Inferior parietal cortex (tissue), 1 donor: ENCODE measurements at regions not wholly inside any gene's neighbourhood (a gene's known extent, or its start where the extent isn't known, plus 50 kb on each side); places are given as distances from the start of the nearest gene placed in this dataset.
"Not testable (repeated sequence)": the region's sequence is repeated elsewhere in the genome, so short reads cannot be mapped to it uniquely, and the experiment has no call there.

Experiments
- DNase-seq: peaks from one replicate; pipeline ENCODE4 v3.0.0-alpha.2; 2016; ENCODE audit errors: extremely low spot score

DNA sequence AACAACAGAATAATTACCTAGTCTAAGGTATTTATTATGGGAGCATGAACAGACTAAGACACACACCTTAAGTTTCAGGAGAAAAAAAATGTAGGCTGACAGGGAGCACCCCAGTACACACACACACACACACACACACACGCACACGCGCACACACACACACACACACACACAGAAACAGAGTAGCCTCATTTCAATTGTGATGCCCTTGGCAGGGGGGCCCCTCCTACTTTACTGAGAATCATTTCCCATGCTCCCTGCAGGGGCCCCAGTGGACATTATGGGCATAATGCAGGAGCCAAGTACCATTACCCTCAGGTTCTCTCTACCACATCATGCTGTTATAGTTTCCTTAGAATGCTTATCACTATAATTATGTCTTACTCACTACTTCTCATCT, 104.9 kb downstream of the CDC7 start:
- no peak for DNase-seq

DNA sequence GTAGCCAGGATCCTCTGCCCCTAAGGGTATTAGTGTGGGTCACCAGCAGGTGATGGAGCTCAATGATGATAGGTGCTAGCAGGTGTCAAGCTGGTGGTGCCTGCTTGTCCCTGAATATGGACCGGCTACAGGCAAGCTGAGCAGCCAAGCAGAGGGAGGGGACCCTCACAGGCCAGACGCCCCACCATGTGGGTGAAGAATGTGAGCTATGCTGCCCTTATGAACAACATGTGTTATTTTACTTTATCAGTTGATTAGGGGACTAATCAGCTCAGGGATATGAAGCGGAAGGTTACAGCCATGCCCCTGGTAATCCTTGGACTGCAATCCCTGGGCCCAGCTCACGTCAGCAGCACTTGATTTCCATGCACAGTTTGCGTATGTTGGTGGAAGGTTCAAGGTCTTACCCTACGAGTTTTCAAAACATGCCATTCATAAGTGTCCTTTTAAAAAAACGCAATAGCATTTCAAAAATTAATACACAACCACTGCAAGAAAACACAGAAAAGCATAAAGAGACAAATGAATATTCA, 106.0 kb downstream of the CDC7 start:
- DNase-seq, result no peak

DNA sequence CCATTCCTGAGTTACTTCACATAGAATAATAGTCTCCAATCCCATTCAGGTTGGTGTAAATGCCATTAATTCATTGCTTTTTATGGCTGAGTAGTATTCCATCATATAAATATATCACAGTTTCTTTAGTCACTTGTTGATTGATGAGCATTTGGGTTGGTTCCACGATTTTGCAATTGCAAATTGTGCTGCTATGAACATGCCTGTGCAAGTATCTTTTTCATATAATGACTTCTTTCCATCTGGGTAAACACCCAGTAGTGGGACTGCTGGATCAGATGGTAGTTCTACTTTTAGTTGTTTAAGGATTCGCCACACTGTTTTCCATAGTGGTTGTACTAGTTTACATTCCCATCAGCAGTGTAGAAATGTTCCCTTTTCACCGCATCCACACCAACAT, 107.0 kb downstream of the CDC7 start:
- DNase-seq, result not testable (repeated sequence)

DNA sequence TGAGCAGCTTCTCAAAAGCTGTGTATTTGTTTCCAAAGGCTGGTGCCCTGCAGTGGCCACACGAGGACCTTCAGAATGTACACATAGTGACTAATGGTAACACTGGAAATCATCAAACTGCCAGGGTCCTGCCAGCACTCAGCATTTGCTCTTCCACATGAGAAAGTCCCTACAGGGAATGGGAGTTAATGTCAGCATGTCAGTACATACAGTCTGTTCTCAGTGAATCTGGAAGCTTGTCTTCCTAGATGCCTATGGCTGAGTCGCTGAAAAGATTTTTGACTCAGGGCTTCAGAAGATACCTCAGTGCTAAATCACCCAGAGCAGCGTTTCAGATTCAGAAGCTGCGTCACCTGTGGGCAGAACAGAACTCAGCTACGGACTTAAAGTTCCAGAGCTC, 108.2 kb downstream of the CDC7 start:
- DNase-seq, result no peak

DNA sequence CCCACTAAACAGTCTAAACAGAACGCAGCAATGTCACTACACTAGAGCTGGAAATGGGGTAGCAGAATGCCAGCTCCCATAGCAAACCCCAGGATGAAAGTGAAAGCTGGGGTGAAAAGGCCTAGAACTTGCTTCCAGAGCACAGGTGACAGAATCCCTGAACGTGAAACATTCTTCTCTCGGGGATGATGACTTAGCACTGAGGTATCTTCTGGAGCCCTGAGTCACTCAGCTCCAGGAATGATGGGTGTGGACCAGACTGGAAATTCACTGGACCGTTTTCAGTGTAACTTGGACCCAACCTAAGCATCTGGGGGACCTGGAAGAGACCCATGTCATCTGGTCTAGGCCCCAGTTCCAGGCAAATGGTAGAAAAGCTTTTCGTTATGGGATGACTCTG, 108.9 kb downstream of the CDC7 start:
- DNase-seq, result no peak

DNA sequence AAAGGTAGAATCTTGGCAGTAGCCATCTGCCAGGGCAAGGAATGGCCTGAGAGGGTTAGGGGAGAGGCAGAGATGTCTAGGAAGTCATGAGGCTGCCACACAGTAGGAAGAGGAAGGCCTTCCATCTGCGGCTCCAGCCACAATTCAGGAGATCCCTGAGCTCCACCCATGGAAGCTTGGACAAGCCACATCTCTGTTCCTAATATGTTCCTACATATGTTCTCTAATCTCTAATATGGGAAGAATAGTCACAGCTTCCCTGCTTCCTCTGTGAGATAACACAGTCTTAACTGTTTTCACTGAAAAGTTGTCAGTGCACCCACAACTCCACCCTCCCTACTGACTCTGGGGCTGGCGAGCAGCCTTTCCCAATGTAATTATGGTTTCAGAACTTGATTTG, 109.5 kb downstream of the CDC7 start:
- DNase-seq, result no peak

DNA sequence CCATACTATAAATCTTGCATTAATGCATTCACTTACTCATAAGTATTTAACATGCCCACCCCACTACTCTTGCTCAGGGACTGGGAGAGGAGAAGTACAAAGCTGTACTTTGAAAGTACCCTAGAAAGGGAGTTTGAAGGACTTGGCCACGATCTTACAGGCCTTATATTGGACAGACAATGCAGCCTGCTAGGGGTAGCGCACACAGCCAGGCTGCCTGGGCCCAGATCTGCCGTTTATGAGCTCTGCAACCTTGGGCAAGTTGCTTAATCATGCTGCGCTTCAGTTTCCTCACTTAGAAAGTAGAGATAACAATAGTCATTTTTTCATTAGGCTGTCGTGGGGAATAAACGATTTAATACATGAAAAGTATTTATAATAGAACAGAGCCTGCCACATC, 110.1 kb downstream of the CDC7 start:
- DNase-seq, result no peak

DNA sequence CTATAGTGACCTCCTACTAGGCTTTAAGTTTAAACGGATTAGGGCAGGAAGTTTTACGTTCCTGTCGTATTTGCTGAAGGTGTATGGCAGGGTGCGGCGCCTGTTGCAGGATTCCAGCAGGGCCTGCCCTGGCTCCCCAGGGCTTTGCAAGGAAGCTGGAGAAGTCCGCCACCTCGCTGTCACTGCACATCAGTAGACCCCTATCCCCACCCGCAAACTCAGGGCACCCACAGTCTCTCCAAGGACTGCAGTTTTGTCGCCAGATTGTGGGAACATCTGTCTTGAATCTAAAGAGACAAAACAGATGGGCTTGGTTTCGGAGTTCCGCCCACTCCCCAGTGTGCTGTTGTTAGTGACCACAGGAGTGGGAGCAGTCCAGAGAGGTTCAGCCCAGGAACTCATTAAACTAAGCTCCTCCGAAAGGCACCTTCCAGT, 110.8 kb downstream of the CDC7 start:
- DNase-seq, result no peak

DNA sequence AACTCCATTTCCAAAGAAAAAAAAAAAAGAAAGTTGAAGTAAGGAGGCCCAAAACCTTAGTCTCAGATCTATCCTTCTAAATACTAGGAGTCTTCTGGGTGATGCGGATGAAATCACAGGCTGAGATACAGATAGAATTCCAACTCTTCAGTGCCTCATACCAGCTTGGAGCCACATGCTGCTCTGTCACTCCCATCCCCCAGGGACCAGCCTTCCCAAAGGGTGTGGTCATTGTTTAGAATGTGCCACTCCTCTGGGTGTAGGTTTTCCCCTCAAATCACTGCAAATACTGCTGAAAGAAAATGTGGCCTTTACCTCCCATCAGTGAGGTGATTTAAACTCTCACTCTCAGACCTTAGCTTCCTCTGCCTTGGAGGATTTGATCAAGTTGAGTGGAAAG, 112.9 kb downstream of the CDC7 start:
- DNase-seq, result no peak

DNA sequence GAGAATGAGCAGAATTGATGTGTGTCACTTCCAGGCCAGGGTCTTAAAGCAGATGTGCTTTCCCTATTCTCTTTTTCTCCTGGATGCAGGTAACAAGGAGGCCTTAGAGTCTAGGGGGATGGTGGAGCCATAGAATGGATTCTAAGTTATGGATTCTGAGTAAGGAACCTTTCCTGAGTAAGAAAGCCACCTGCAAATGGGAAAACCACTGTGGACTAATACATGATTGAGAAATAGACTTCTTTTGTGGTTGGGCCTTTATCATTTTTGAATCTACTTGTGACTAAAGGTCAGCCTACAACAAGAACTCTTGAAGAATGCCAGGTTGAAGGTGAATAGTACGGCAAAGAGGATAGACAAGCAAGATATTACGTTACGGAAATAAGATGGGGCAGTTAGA, 116.1 kb downstream of the CDC7 start:
- no peak for DNase-seq

DNA sequence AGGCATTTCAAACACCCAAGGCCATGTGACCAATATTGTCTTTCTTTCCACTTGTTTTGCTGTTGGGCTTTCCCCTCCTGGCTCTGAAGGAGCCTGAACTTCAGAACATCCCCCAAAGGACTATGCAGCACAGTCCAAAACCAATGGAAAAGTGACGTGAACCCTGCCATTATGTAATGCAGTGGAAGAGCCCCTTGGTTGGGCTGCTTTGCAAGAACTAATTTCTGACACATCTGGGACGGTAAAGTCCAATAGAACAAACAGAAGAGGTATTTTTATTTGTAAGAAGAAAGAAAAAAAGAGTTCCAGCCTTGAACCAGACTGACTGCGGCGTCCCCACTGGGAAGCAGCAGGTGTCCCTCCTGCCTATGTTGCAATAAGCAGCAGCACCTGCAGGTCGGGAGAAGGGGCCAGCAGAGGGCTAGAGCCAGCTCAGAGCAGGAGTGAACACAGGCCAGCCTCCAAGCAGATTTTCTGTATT, 116.7 kb downstream of the CDC7 start:
- DNase-seq, result no peak

DNA sequence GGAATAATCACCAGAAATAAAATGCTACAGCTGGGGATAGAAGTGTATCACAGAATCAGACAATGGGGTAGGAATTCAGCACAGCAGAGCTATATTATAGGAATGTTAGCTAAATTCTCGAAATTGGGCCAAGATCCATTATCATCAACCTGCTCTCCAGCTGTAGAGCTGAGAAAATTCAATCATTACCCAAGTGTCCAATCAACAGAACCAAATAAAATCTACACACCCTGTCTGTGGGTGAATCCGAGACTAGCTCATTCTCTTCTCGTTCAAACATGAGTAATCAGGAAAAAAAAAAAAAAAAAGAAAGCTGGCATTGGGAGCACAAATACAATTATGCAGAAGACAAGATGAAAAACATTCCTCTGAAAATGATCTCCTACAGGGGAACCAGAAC, 119.2 kb downstream of the CDC7 start:
- DNase-seq, result peak; percentile 11

DNA sequence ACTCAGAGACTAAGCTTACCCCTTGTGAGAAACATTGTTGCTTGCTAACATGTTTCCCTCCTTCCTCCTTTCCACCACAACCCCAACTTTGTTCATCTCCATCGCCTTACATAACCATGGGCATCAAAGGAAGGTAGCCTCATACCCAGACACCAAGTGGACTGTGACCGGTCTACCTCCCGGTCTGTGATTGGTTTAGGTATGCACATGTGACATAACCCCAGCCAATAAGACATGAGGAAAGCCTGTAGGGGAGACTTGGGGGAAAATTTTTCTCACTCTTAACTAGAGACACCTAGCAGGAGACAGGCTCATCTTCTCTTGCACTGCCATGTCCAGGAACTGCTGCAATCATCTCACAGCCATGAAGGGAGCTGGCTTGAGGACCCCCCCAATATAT, 120.7 kb downstream of the CDC7 start:
- no peak for DNase-seq

DNA sequence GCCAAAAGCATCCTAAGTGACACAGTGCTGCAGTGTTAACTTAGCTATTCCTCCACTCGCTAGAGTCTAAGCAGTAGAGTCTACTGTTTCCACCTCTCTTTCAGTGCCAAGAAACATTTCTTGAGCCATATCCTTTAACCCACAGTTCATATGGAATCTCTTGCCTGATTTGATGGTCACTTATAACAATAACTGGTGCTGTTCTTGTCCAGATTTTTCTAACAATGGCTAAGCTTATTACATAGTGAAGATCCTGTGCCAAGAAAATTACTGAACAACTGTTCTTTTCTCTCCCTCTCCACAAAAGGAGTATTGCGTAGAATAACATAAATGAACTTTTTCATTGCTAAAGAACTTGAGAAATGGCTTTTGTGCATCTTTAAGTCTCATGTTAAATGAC, 121.3 kb downstream of the CDC7 start:
- DNase-seq, result peak; percentile 19

DNA sequence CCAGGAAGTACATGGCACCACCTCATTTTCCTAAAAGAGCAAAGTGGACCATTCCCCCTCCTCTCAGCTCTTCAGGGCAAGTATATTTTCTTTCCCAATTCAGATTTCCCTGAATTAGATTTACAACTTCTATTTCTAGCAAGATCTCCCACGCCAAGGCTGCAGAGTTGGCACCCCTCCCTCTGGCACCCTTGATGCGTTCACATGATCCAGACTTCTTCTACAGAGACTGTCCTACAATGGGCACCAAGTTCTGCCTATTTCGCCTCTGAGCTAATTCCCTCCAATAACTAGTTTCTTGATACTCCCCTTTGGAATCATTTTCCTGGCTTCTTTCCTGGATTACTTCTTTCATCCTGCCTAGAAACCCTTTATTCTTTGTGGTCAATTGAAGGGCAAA, 122.0 kb downstream of the CDC7 start:
- DNase-seq, result peak; percentile 64

DNA sequence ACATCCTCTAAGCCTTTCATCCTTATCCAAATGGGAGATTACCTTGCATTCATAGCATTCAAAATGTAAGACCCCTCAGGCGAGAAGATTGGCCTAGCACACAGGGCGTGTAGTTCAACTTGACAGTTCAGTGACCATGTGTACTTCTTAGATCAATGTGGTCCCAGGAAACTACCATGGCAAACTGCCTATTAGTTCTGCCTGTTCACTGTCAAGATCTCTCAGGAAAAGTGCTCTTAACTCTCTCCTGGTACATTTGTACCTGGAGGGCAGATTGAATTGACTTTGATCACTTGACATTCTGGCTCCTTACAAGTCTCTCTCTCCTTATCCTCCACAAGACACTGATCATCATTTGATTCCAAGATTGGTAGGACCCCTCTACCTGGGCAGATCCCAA, 122.4 kb downstream of the CDC7 start:
- no peak for DNase-seq

DNA sequence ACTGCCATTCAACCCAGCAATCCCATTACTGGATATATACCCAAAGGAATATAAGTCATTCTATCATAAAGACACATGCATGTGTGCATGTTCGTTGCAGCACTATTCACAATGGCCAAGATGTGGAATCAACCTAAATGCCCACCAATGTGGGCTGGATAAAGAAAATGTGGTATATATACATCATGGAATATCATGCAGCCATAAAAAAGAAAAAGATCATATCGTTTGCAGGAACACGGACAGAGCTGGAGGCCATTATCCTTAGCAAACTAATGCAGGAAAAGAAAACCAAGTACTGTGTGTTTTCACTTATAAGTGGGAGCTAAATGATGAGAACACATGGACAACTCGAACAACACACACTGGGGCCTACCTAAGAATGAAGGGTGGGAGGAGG, 123.7 kb downstream of the CDC7 start:
- DNase-seq, result no peak
